ENCODE measurements at regions not wholly inside any gene's neighbourhood (a gene's known extent, or its start where the extent isn't known, plus 50 kb on each side); places are given as distances from the start of the nearest gene placed in this dataset.

DNA sequence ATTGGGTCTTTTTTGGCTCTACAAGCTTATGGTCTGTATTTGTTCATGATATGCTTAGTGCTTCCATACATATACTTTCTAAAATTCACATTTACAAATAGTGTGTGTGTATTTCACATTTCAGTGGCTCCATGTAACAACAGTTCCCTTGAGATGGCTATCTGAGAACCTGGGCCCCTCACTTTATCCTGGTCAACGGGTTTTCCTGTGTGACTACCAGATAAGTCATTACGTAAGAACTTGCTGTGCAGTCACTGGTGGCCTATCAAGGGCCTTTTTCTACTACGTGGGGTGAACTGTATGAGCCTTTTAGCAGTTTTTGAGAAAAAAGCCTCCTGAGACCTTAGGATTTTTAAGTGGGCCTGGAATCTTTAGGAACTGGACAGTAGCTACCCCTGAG lies 454.1 kb downstream of the PCNX1 start:
- TF ChIP-seq FOXA1 (IDR thresholded peaks at IDR 0.05), result no peak
- no peak for TF ChIP-seq CTCF (IDR thresholded peaks at IDR 0.05; ENCODE audit: low read depth, low read length, missing input control)
- TF ChIP-seq, protein P1, sequence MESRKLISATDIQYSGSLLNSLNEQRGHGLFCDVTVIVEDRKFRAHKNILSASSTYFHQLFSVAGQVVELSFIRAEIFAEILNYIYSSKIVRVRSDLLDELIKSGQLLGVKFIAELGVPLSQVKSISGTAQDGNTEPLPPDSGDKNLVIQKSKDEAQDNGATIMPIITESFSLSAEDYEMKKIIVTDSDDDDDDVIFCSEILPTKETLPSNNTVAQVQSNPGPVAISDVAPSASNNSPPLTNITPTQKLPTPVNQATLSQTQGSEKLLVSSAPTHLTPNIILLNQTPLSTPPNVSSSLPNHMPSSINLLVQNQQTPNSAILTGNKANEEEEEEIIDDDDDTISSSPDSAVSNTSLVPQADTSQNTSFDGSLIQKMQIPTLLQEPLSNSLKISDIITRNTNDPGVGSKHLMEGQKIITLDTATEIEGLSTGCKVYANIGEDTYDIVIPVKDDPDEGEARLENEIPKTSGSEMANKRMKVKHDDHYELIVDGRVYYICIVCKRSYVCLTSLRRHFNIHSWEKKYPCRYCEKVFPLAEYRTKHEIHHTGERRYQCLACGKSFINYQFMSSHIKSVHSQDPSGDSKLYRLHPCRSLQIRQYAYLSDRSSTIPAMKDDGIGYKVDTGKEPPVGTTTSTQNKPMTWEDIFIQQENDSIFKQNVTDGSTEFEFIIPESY (IDR thresholded peaks at IDR 0.05), result no peak
- TF ChIP-seq, protein P2, sequence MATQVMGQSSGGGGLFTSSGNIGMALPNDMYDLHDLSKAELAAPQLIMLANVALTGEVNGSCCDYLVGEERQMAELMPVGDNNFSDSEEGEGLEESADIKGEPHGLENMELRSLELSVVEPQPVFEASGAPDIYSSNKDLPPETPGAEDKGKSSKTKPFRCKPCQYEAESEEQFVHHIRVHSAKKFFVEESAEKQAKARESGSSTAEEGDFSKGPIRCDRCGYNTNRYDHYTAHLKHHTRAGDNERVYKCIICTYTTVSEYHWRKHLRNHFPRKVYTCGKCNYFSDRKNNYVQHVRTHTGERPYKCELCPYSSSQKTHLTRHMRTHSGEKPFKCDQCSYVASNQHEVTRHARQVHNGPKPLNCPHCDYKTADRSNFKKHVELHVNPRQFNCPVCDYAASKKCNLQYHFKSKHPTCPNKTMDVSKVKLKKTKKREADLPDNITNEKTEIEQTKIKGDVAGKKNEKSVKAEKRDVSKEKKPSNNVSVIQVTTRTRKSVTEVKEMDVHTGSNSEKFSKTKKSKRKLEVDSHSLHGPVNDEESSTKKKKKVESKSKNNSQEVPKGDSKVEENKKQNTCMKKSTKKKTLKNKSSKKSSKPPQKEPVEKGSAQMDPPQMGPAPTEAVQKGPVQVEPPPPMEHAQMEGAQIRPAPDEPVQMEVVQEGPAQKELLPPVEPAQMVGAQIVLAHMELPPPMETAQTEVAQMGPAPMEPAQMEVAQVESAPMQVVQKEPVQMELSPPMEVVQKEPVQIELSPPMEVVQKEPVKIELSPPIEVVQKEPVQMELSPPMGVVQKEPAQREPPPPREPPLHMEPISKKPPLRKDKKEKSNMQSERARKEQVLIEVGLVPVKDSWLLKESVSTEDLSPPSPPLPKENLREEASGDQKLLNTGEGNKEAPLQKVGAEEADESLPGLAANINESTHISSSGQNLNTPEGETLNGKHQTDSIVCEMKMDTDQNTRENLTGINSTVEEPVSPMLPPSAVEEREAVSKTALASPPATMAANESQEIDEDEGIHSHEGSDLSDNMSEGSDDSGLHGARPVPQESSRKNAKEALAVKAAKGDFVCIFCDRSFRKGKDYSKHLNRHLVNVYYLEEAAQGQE (IDR thresholded peaks at IDR 0.05), result no peak
- no peak for TF ChIP-seq EGR1 (IDR thresholded peaks at IDR 0.05; ENCODE audit: low read depth in 2 of 2)
- no peak for TF ChIP-seq GABPA (IDR thresholded peaks at IDR 0.05 in 1 of 2, conservative IDR thresholded peaks at IDR 0.05 in 1 of 2)
- no peak for TF ChIP-seq JUND (IDR thresholded peaks at IDR 0.05)
- TF ChIP-seq MAX (IDR thresholded peaks at IDR 0.05), result no peak
- no peak for TF ChIP-seq FOXA2 (IDR thresholded peaks at IDR 0.05)
- TF ChIP-seq YY1 (IDR thresholded peaks at IDR 0.05), result no peak
- TF ChIP-seq, protein P3, sequence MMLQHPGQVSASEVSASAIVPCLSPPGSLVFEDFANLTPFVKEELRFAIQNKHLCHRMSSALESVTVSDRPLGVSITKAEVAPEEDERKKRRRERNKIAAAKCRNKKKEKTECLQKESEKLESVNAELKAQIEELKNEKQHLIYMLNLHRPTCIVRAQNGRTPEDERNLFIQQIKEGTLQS (IDR thresholded peaks at IDR 0.05), result no peak
- no peak for TF ChIP-seq SP1 (IDR thresholded peaks at IDR 0.05)
